Heart left ventricle (tissue), 13 donors: ENCODE measurements at regions not wholly inside any gene's neighbourhood (a gene's known extent, or its start where the extent isn't known, plus 50 kb on each side); places are given as distances from the start of the nearest gene placed in this dataset.

Experiments
- CTCF ChIP-seq, 12 donors: fragments of 200-600 bp; sonication (generic) in 4 of 12; IDR thresholded peaks; one replicate each; pipeline versions ENCODE4 v1.5.0 to v1.8.0; 2018 to 2022; ENCODE audit warnings: antibody characterized with exemption in 12 of 12, mild to moderate bottlenecking in 5 of 12
- POLR2A ChIP-seq, 2 donors: fragments of 450-650 bp; IDR thresholded peaks; one replicate each; pipeline ENCODE4 v1.6.1; 2017; ENCODE audit warnings: antibody characterized with exemption in 2 of 2, mild to moderate bottlenecking in 2 of 2, moderate library complexity in 2 of 2
- donor health status: ischemic (EF 13 %, LVEDD 7.1; RV severe dilation, severe dysfunction).
- donor health status: DM: no; HTN: yes; CAD: no.
- donor health status: DM: no; HTN: no; CAD: no.
- donor health status: ischemic (EF 25% LVEDD 6.9; RV normal size, moderate dysfunction).
- donor health status: ischemic (EF 25% LVEDD 5.7; RV mildly dilated, moderate dysfunction).
- donor health status: ischemic (EF 35%, LVEDD 5.7; RV mildly dilated, moderate dysfunction).
- donor health status: nonischemic (EF 11% LVEDD 7.7; RV severe dilation, severe dysfunction).
- donor health status: DM: yes; HTN: yes; CAD: no.
- donor health status: PGD.
- donor health status: ischemic (EF 29% LVEDD 5.4; RV normal size, mild dysfunction).
- donor health status: nonischemic (EF 23%, LVEDD 6.1; RV moderate dilation, normal function).

DNA sequence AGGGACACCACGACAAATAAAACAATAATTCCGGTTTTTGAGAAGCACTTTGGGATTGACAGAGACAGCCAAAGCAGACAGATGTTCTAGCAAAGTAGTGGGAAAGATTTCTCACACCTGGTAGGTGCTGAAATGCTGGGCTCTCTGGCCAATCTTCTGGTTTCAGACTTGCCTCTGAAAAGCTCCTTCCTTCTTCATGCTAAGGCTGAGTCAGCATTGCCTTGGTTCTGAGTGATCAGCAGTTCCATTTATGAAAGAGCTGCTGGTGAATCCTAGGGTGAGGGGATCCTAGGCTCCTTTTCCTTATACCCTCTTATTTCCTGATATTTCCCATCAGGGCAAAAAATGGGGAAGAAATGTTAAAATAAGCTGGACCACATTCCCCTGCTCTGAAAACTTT lies 268.7 kb upstream of the SALL1 start:
- TF ChIP-seq CTCF (IDR thresholded peaks at IDR 0.05) (no peak), POLR2A (IDR thresholded peaks at IDR 0.05) (no peak)
